ENCODE measurements at regions not wholly inside any gene's neighbourhood (a gene's known extent, or its start where the extent isn't known, plus 50 kb on each side); places are given as distances from the start of the nearest gene placed in this dataset.
A peak's percentile ranks its signal among the peaks of the same experiment; 100 is the strongest.

DNA sequence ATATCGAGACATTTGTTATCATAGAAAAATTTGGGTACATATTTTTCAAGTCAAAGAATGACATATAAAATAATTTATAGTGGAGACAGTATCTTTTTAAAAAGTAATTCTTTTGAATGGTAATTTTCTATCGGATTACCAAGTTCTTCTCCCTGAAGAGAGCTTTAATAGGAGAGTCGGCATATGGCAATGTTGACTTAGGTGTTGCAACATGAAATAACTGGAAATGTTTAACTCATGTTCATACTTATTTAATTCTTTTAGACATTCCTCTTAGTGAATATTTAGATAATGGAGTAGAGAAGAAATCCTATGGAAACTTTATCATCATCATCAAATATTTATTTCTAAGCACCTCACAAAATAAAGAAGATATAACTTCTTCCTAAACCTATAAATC is 118.2 kb upstream of the CTNND2 start:
- no peaks in the 10 kb centered on the region for H3K36me3 ChIP-seq (replicated peaks; ENCODE audit: insufficient read depth, low read depth)
- no peaks in the 10 kb centered on the region for H3K4me1 ChIP-seq (ENCODE audit: insufficient read depth)
- H3K4me3 ChIP-seq, result no peak overlapping the region
- no peaks in the 10 kb centered on the region for H3K9me3 ChIP-seq (ENCODE audit: low read depth)
- TF ChIP-seq, protein P1, sequence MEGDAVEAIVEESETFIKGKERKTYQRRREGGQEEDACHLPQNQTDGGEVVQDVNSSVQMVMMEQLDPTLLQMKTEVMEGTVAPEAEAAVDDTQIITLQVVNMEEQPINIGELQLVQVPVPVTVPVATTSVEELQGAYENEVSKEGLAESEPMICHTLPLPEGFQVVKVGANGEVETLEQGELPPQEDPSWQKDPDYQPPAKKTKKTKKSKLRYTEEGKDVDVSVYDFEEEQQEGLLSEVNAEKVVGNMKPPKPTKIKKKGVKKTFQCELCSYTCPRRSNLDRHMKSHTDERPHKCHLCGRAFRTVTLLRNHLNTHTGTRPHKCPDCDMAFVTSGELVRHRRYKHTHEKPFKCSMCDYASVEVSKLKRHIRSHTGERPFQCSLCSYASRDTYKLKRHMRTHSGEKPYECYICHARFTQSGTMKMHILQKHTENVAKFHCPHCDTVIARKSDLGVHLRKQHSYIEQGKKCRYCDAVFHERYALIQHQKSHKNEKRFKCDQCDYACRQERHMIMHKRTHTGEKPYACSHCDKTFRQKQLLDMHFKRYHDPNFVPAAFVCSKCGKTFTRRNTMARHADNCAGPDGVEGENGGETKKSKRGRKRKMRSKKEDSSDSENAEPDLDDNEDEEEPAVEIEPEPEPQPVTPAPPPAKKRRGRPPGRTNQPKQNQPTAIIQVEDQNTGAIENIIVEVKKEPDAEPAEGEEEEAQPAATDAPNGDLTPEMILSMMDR (IDR thresholded peaks at IDR 0.05; ENCODE audit: poor library complexity), result no peak
- TF ChIP-seq EZH2 (IDR thresholded peaks at IDR 0.05; ENCODE audit: borderline replicate concordance) (no peak), EZH2phosphoT487 (IDR thresholded peaks at IDR 0.05; ENCODE audit: low read depth, severe bottlenecking, unreplicated experiment) (no peak)
- DNase-seq (ENCODE audit: low spot score), result no peak
- no peaks in the 10 kb centered on the region for H4K20me1 ChIP-seq (ENCODE audit: insufficient read depth, poor library complexity, severe bottlenecking)
- H3K9me2 ChIP-seq (replicated peaks; ENCODE audit: insufficient read depth), result no peaks in the 10 kb centered on the region
- H3K4me2 ChIP-seq, result no peak overlapping the region
- no peak overlapping the region for H3K27ac ChIP-seq
- H2AFZ ChIP-seq, result no peak overlapping the region
- WGBS (ENCODE audit: low lambda C conversion rate, missing lambda C conversion rate), result 75% methylated on average over 3 of the region's 3 CpGs
- no peaks in the 10 kb centered on the region for H3K79me2 ChIP-seq
- H3K27me3 ChIP-seq, result no peaks in the 10 kb centered on the region

DNA sequence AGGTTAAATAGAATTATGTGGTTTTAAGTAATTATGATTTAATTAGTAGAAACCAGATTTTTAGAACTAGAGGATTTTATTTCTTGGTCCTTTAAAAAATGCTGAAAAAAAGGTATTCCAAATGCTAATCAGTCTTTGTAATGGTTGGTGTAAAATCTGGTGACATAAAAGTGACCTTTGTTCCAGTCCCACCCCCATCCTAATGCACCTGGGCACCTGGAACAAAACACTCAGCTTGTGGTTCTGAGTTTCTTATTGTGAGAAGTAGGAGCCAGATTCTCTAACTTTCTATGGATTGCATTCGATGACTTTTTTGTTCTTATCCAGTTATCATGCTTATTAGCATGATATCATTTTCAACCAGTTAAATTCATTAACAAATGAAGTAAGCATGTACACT is 115.1 kb upstream of the CTNND2 start:
- 92% methylated on average over 1 of the region's 1 CpG for WGBS (ENCODE audit: low lambda C conversion rate, missing lambda C conversion rate)
- no peak for TF ChIP-seq EZH2phosphoT487 (IDR thresholded peaks at IDR 0.05; ENCODE audit: low read depth, severe bottlenecking, unreplicated experiment)
- H3K9me2 ChIP-seq (replicated peaks; ENCODE audit: insufficient read depth), result no peaks in the 10 kb centered on the region
- H2AFZ ChIP-seq, result no peak overlapping the region
- no peaks in the 10 kb centered on the region for H3K36me3 ChIP-seq (replicated peaks; ENCODE audit: insufficient read depth, low read depth)
- peak; percentile 10 for DNase-seq (ENCODE audit: low spot score)
- no peak overlapping the region for H3K4me3 ChIP-seq
- no peaks in the 10 kb centered on the region for H3K27me3 ChIP-seq
- no peaks in the 10 kb centered on the region for H3K79me2 ChIP-seq
- no peaks in the 10 kb centered on the region for H4K20me1 ChIP-seq (ENCODE audit: insufficient read depth, poor library complexity, severe bottlenecking)
- H3K27ac ChIP-seq, result no peak overlapping the region
- H3K4me1 ChIP-seq (ENCODE audit: insufficient read depth), result no peaks in the 10 kb centered on the region
- H3K9me3 ChIP-seq (ENCODE audit: low read depth), result no peaks in the 10 kb centered on the region
- no peak overlapping the region for H3K4me2 ChIP-seq

DNA sequence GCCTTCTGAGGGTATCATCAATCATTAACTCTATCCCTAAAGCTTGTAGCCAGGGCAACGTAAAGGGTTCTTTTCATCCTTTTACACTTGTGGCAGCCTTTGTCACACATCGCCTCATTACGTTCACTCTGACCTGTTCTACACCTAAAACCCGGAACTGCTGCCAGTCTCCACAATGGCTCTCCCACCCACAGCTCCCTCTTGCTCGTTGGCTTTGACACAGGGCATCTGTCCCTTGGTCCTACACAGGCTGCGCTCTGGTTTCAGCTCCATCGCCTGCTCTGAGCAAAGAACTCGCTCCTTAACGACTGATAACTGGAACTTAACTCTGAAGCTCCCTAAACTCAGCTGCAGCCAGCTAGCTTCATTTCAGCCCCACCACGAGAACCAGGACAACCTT is 112.8 kb upstream of the CTNND2 start:
- no peak for DNase-seq (ENCODE audit: low spot score)
- no peaks in the 10 kb centered on the region for H3K79me2 ChIP-seq
- no peaks in the 10 kb centered on the region for H3K9me2 ChIP-seq (replicated peaks; ENCODE audit: insufficient read depth)
- H3K4me3 ChIP-seq, result no peak overlapping the region
- H3K4me1 ChIP-seq (ENCODE audit: insufficient read depth), result no peaks in the 10 kb centered on the region
- no peaks in the 10 kb centered on the region for H3K9me3 ChIP-seq (ENCODE audit: low read depth)
- H3K36me3 ChIP-seq (replicated peaks; ENCODE audit: insufficient read depth, low read depth), result no peaks in the 10 kb centered on the region
- H3K27ac ChIP-seq, result no peak overlapping the region
- H3K4me2 ChIP-seq, result no peak overlapping the region
- no peaks in the 10 kb centered on the region for H4K20me1 ChIP-seq (ENCODE audit: insufficient read depth, poor library complexity, severe bottlenecking)
- peak overlapping the region; percentile 17 for H2AFZ ChIP-seq
- no peaks in the 10 kb centered on the region for H3K27me3 ChIP-seq
- TF ChIP-seq, protein P1 (IDR thresholded peaks at IDR 0.05; ENCODE audit: poor library complexity), result no peak
- TF ChIP-seq EZH2 (IDR thresholded peaks at IDR 0.05; ENCODE audit: borderline replicate concordance), result no peak
- no peak for TF ChIP-seq EZH2phosphoT487 (IDR thresholded peaks at IDR 0.05; ENCODE audit: low read depth, severe bottlenecking, unreplicated experiment)
- WGBS (ENCODE audit: low lambda C conversion rate, missing lambda C conversion rate), result 68% methylated on average over 10 of the region's 10 CpGs

DNA sequence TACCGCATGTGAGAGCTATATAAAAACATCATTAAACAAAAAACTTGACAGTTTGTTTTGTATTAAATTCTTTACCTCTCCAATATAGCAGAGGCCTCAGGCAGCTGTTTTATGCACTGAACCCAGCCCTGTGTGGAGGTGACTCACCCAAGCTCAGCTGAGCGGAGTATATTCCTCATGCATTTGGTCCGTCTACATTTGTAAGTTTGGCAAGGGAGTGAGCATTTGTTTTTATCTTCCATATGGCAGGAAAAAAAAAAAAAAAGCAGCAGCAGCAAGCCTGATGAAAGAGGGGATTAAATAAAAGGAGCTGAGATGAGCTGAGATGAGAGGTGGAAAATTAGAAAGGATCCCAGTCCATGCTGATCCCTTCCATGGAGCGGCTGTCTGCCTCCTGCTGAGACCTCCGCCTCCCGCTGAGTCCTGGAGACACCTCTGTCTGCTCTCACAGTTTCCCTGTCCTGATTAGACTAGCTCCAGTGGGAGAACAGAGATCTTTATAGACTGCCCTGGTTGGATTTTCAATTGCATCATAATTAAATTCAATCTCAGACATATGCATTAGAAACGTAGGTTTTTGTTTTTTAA is 112.0 kb upstream of the CTNND2 start:
- H3K36me3 ChIP-seq (replicated peaks; ENCODE audit: insufficient read depth, low read depth), result no peaks in the 10 kb centered on the region
- H4K20me1 ChIP-seq (ENCODE audit: insufficient read depth, poor library complexity, severe bottlenecking), result no peaks in the 10 kb centered on the region
- DNase-seq (ENCODE audit: low spot score), result peak; percentile 32
- H3K9me3 ChIP-seq (ENCODE audit: low read depth), result no peaks in the 10 kb centered on the region
- H2AFZ ChIP-seq, result no peak overlapping the region
- WGBS (ENCODE audit: low lambda C conversion rate, missing lambda C conversion rate), result 45% methylated on average over 7 of the region's 7 CpGs
- H3K27ac ChIP-seq, result no peak overlapping the region
- H3K27me3 ChIP-seq, result no peaks in the 10 kb centered on the region
- no peaks in the 10 kb centered on the region for H3K79me2 ChIP-seq
- H3K4me2 ChIP-seq, result no peak overlapping the region
- TF ChIP-seq EZH2phosphoT487 (IDR thresholded peaks at IDR 0.05; ENCODE audit: low read depth, severe bottlenecking, unreplicated experiment) (no peak), EZH2 (IDR thresholded peaks at IDR 0.05; ENCODE audit: borderline replicate concordance) (no peak)
- no peaks in the 10 kb centered on the region for H3K4me1 ChIP-seq (ENCODE audit: insufficient read depth)
- H3K9me2 ChIP-seq (replicated peaks; ENCODE audit: insufficient read depth), result no peaks in the 10 kb centered on the region
- H3K4me3 ChIP-seq, result no peak overlapping the region

Measured in hepatocyte (in vitro differentiated cells).